Calu3 (cell line): ENCODE measurements at regions not wholly inside any gene's neighbourhood (a gene's known extent, or its start where the extent isn't known, plus 50 kb on each side); places are given as distances from the start of the nearest gene placed in this dataset.

ENCODE experiments used
- BruUV-seq: library from RNA; stranded (reverse); fragments of 400-500 nt; replicated peaks from 2 replicates; lab custom pipeline; 2021; lab: Mats Ljungman, UMichigan
- CTCF ChIA-PET: fragments of 300-600 bp; sonication (Branson Sonifier 250); formaldehyde crosslinking; loops from one replicate; lab custom pipeline; 2022; ENCODE audit warnings: antibody characterized with exemption; lab: Charles Lee
- DNase-seq: peaks from one replicate; pipeline ENCODE4 v3.0.0; 2022
- H3K27ac Mint-ChIP-seq: one replicate; pipeline ENCODE4 v1.8.0; 2022; ENCODE audit warnings: mixed read lengths; ENCODE audit not compliant: unreplicated experiment
- H3K27me3 Mint-ChIP-seq: one replicate; pipeline ENCODE4 v1.8.0; 2022; ENCODE audit warnings: mixed read lengths; ENCODE audit not compliant: unreplicated experiment
- H3K36me3 Mint-ChIP-seq: one replicate; pipeline ENCODE4 v1.8.0; 2022; ENCODE audit warnings: mild to moderate bottlenecking, moderate library complexity, mixed read lengths; ENCODE audit not compliant: insufficient read depth, unreplicated experiment
- H3K4me1 Mint-ChIP-seq: one replicate; pipeline ENCODE4 v1.8.0; 2022; ENCODE audit warnings: mild to moderate bottlenecking, low read depth, mixed read lengths; ENCODE audit not compliant: unreplicated experiment
- H3K4me3 Mint-ChIP-seq: one replicate; pipeline ENCODE4 v1.8.0; 2022; ENCODE audit warnings: mild to moderate bottlenecking, low read depth, moderate library complexity, mixed read lengths; ENCODE audit not compliant: unreplicated experiment
- H3K9me3 Mint-ChIP-seq: one replicate; pipeline ENCODE4 v1.8.0; 2022; ENCODE audit warnings: low read depth, mixed read lengths; ENCODE audit not compliant: unreplicated experiment
- CTCF ChIP-seq: fragments of 200-600 bp; IDR thresholded peaks from one replicate; pipeline ENCODE4 v1.8.0; 2022; ENCODE audit warnings: antibody characterized with exemption; ENCODE audit not compliant: unreplicated experiment
- intact Hi-C: fragments of 100-400 bp; cut with micrococcal nuclease; formaldehyde crosslinking; loops from one replicate; pipeline ENCODE4 v1.10.0; 2022; ENCODE audit not compliant: unreplicated experiment

- no peak overlapping the region for H3K27ac Mint-ChIP-seq
These were observed 249.0 kb upstream of the OSR1 start for GRCh38 chr2:19607400-19607799.

GRCh38 chr2:19600982-19601381, 242.6 kb upstream of the OSR1 start:
- CTCF ChIA-PET = no interaction called here
- DNase-seq = no peak
- Mint-ChIP-seq H3K36me3 (no peaks in the 10 kb centered on the region), H3K27me3 (no peaks in the 10 kb centered on the region), H3K27ac (no peak overlapping the region), H3K4me3 (no peak overlapping the region), H3K4me1 (no peaks in the 10 kb centered on the region), H3K9me3 (no peaks in the 10 kb centered on the region)
- no TSS peak for BruUV-seq
- intact Hi-C loops = no loop called here
- no peak for TF ChIP-seq CTCF

More at GRCh38 chr2:19607400-19607799, 249.0 kb upstream of the OSR1 start:
- Mint-ChIP-seq H3K9me3 (peaks cover 3% of the 10 kb centered on the region), H3K27me3 (no peaks in the 10 kb centered on the region), H3K36me3 (no peaks in the 10 kb centered on the region), H3K4me1 (peaks cover 11% of the 10 kb centered on the region), H3K4me3 (no peak overlapping the region)
- intact Hi-C loops = no loop called here
- no TSS peak for BruUV-seq
- no peak for TF ChIP-seq CTCF
- CTCF ChIA-PET = no interaction called here
- no peak for DNase-seq

GRCh38 chr2:19600506-19600905, 242.1 kb upstream of the OSR1 start:
- no peaks in the 10 kb centered on the region for H3K4me1 Mint-ChIP-seq
- TF ChIP-seq CTCF = no peak
- intact Hi-C loops = no loop called here
- no peak overlapping the region for H3K4me3 Mint-ChIP-seq
- DNase-seq = no peak
- H3K9me3 Mint-ChIP-seq = no peaks in the 10 kb centered on the region
- H3K27ac Mint-ChIP-seq = no peak overlapping the region
- BruUV-seq = no TSS peak
- H3K27me3 Mint-ChIP-seq = no peaks in the 10 kb centered on the region
- no peaks in the 10 kb centered on the region for H3K36me3 Mint-ChIP-seq
- CTCF ChIA-PET = no interaction called here

GRCh38 chr2:19598971-19599370, 240.5 kb upstream of the OSR1 start:
- H3K4me3 Mint-ChIP-seq = no peak overlapping the region
- H3K27ac Mint-ChIP-seq = no peak overlapping the region
- no peaks in the 10 kb centered on the region for H3K27me3 Mint-ChIP-seq
- BruUV-seq = no TSS peak
- no peaks in the 10 kb centered on the region for H3K36me3 Mint-ChIP-seq
- CTCF ChIA-PET = no interaction called here
- no peaks in the 10 kb centered on the region for H3K9me3 Mint-ChIP-seq
- no peaks in the 10 kb centered on the region for H3K4me1 Mint-ChIP-seq
- DNase-seq = no peak
- intact Hi-C loops = loop anchor here (5.0 kb wide), 1 partner anchor 623 kb away; no protein-coding TSS in a partner anchor
- no peak for TF ChIP-seq CTCF
